TTC549 (cell line): ENCODE measurements at regions not wholly inside any gene's neighbourhood (a gene's known extent, or its start where the extent isn't known, plus 50 kb on each side); places are given as distances from the start of the nearest gene placed in this dataset.
"Not testable (repeated sequence)": the region's sequence is repeated elsewhere in the genome, so short reads cannot be mapped to it uniquely, and the experiment has no call there.

Experiments
- FAIRE-seq: peaks from 2 replicates; lab custom pipeline; 2012; peaks lifted over from hg19 to GRCh38; lab: Jason Lieb, UNC

DNA sequence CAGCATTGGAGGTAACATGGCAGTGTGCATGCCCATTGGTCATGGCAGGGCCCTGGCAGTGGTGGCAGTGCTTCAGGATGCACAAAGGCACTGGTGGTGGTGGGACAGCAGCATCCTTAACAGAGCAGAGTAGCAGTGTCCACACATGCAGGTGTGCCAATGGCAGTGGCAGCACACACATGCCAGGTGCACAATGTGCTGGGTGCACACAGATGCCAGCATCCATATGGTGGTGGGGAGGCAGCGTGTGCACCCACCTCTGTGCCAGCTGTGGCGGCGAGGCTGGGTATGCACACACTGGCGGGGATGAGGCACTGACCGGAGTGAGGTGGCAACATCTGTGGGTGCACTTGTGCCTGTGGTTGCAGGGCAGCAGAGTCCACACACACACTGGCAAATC, 150.6 kb downstream of the SI start:
- no peak for FAIRE-seq

DNA sequence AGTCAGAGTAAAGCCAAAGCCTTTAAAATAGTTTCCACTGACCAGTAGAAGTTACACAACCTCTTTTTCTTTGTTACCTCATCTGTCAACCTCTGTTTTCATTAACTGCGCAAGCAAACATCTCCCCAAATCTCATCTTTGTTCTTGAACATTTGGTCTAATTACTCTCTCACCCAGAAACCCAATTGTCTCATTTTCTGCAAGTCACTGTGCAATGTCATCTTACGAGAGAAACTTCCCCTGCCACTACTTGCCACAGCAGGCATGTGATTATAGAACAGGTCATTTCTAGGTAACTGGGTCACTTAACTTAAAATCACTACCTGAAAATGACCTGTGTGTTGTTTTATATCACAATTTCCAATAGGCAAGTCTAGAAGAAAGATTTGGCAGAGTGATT, 159.4 kb downstream of the SI start:
- no peak for FAIRE-seq

DNA sequence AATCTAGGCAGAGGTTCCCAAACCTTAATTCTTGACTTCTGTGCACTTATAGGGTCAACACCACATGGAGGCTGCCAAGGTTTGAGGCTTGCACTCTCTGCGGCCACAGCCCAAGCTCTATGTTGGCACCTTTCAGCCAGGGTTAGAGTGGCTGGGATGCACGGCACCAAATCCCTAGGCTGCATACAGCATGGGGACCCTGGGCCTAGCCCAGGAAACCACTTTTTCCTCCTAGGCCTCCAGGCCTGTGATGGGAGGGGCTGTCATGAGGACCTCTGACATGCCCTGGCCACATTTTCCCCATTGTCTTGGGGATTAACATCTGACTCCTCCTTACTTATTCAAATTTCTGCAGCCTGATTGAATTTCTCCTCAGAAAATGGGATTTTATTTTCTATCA, 165.4 kb downstream of the SI start:
- no peak for FAIRE-seq

DNA sequence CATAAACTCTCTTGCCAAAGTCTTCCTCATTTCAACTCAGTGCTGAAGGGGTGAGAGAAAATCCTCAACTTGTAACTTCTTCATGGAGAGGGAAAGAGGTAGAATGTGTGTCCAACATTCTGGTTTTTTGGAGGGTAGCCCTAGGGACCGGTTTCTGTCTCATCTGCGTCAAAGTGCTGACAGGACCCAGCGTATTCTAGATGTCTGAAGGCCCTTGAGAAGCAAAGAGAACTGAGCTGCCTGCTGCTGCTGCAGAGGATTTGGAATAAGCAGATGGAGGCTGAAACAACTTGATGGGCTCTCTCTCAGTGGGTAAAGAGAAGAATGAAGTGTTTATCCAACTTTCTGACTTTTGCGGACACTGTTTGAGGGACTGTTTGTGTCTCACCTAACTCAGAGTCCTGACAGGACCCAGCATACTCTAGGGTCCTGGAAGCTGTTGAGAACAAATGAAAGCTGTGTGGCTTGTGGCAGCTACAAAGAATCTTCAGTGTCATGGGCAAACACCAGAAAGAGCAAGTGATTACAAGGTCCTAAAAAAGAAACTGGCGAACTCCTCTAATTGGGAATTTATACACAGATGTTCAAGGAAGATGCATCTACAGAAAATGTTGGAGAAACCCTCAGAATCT, 174.4 kb downstream of the SI start:
- no peak for FAIRE-seq

DNA sequence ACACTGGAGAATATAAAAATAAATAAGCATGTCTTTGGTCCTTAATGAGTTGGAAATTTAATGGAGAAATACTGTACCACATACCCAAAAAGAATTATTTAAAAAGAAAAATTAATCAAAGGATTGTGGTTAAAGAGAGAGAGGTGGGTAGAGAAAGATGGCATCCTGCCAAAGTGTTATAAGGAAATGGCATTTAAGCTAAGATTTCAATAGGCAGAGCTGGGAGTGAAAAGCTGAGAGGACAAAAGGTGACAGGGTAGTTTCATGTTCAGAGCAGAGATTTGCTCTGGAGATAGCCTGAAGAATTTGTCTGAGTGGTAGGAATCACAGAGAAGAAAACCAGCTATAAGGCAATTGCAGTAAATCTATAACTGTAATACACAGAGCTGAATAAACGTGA, 181.0 kb downstream of the SI start:
- no peak for FAIRE-seq

DNA sequence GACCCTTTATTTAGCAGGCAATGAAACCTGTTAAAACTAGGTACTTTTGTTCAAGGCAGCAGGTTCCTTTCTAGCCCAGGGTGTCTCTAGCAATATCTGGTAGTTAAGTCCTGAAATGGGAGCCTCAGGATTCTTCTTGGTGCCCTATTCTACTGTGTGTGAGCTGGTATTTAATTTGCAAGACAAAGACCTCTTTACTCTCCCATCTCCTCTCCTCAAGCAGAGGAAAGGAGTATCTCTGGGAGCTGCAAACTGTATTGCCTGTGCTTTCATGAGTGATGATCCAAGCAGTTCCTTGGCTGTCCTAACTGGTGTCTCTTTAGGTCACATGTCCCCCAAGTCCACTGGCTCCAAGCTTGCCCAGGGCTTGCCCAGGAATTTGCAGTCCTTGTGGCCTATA, 188.2 kb downstream of the SI start:
- no peak for FAIRE-seq

DNA sequence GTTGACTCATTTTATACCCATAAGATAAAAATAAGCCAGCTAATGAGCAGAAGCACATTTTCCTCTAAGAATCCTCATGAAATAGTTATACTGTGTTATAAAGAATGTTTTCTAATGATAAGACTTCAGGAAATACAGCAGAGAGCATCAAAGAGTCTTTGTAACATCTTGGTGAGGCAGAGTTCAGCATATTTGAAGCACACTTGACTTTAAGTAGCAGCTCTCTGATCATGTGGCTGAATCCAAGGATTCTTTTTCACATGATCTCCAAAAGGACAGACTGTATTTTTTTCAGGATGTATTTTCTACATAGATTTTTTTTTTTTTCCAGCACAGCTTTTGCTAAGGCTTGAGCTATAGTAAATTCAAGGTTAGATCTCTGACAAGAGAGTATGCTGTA, 195.1 kb downstream of the SI start:
- no peak for FAIRE-seq

DNA sequence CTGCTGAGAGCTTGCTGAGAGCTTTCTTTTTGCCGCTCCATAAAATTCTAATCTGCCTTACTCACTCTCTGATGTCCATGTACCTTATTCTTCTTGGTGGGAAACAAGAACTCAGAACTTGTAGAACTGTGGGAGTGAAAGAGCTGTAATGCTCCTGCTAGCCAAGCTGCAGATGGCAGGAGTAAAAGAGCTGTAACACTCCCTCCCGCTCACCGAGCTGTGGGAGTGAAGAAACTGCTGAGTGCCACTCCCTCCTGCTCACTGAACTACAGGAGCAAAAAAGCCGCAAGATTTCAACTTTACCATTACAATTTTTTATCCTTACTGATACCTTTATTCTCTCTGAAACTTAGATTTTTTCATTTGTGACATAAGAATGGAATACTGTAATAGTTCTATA, 199.1 kb downstream of the SI start:
- FAIRE-seq = no peak

DNA sequence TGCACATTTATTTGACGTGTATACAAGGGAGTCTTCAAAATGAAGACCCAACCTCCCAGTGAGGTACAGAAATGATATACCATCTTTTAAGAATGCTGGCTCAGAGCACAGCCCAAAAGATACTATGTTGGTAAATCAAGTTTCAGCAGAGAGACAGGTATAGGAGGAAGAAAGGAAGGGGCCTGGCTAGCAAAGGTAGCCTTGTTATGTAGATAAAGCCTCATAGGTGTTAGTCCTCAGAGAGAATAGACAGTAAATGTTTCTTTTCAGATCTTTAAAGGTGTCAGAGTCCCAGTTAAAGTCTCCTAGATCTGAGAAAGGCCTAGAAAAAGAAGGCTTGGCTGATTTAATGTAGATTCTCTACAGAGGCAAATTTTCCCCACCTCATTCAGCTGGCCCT, 213.8 kb downstream of the SI start:
- no peak for FAIRE-seq

DNA sequence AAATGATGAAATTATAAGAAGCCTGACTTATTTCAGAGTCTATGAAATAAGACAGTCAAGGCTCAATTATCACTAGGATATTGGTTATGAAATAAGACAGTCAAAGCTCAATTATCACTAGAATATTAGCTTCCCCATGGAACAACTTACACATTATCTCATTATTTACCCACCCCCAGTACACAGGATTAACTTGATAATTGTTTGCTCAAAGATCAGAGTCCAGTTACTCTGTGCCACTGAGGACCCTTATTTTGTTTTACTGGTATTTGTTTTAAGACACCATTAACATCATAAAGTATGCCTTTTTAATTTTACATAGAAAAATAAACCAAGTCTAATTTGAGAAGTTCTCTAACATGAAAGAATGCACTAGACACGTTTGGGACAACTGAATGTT, 225.4 kb downstream of the SI start:
- FAIRE-seq = no peak

DNA sequence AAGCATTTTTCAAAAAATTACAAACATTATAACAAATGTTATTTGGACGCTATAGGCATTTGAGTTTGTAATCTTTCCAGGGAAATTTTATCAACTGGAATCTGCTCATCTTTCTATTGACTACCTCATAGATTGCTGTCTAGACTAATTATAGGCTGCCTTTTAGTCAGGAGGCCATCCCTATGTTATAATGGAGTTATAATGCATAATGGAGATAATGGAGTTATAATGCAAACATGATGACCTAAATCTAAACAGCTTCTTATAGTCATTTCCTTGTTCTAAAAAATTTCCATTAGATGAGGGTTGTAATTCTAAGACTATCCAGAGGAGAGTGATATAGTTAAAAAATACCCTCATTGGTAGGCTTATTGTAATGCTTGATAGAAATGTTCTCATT, 226.4 kb downstream of the SI start:
- no peak for FAIRE-seq

DNA sequence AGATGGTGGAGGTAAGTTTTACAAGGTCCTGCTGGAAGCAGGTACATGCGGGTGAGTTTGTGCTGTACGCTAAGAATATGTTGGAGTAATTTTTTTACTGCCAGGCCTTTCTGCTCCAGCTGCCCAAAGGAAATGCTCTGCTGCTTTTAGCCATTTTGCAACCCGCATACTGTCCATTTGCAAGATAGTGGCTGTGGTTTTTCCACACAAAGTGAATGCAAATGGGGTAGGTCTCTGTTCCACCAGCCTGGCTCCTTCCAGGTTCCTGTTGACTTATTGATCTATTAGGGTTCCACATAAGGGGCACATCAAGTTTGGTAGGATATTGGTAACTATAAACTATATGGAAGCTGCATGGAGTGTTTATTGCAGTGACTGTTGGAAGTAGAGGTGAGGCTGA, 227.1 kb downstream of the SI start:
- FAIRE-seq = no peak

DNA sequence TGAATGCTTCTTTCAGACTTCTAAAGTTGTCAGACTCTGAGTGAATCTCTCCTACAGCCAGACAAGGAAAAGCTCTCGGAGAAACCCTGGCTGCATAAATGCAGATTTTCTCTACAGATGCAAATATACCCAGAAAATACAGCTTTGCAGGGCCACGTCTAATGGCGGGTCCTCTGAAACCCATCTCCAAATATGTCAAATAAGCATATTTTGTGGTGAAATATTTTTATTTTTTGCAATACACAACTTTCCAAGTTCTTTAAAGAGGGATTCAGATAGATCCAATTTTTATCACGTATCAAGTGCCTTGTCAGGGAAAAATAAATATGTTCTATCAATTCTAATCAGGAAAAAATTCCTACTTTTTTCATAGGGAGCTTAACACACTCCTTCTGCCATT, 229.4 kb downstream of the SI start:
- FAIRE-seq = no peak

DNA sequence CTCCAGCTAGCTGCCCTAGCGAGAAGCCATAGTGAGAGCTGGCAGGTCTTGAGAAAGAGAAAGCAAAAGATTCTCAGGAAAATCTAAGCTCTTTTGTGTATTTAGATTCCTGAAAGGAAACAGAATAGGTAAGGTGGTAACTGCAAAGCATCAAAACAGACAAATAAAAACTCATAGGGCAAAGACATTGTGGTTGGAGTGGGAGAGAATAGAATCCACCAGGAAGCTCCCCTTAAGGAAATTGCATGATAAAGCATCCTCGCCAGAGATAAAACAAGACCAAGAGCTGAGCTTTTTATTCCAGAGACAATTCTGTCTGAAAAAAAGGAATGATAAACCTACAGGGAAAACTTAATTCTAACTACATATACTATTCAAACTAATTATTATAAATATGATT, 232.6 kb downstream of the SI start:
- no peak for FAIRE-seq

DNA sequence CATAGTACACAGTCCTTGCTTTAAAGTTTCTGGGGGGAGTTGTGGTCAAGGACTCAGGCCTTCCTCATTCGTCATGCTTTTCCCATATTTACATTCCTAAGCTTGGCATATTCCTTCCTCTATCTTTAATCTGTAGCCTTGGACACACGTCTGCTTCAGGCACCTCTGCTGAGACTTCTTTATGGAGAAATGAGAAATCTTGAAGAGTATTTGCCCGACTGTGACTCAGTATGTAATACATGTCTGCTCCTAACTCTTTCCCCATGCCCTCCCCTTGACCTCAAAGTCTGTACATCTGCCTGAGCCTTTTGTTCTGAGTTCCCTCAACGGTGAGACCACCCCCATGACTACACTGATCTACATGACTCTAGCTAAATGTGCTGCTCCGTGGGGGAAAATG, 246.1 kb downstream of the SI start:
- FAIRE-seq = no peak

DNA sequence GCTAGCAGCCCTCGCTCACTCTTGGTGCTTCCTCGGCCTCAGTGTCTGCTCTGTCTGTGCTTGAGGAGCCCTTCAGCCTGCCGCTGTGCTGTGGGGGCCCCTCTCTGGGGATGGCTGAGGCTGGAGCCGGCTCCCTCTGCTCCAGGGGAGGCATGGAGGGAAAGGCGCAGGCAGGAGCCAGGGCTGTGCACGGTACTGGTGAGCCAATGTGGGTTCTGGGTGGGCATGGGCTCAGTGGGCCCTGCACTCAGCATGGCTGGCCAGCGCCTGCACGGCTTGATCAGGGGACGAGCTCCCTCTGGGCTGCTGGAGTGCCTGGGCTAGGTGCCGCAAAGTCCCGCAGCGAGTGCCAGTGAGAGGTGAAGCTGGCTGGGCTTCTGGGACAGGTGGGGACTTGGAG, 260.0 kb downstream of the SI start:
- no peak for FAIRE-seq

DNA sequence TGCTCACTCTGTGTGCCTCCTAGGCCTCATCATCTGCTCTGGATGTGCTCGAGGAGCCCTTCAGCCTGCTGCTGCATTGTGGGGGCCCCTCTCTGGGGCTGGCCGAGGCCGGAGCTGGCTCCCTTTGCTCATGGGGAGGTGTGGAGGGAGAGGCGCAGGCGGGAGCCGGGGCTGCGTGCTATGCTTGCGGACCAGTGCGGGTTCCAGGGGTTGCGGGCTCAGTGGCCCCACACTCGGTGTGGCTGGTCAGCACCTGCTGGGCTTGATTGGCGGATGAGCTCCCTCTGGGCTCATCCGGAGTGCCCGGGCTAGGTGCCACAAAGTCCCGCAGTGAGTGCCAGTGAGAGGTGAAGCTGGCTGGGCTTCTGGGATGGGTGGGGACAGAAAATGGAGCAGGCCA, 264.2 kb downstream of the SI start:
- FAIRE-seq = no peak

DNA sequence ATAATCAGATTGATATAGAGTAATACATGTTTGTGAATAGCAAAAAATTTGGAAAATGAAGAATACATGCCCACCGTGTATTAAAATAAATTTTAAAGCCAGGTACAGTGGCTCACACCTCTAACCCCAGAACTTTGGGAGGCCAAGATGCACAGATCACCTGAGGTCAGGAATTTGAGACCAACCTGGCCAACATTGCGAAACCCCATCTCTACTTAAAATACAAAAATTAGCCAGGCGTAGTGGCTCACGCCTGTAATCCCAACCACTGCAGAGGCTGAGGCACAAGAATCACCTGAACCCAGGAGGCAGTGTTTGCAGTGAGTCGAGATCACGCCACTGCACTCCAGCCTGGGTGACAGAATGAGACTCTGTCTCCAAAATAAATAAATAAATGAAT, 266.3 kb downstream of the SI start:
- no peak for FAIRE-seq

DNA sequence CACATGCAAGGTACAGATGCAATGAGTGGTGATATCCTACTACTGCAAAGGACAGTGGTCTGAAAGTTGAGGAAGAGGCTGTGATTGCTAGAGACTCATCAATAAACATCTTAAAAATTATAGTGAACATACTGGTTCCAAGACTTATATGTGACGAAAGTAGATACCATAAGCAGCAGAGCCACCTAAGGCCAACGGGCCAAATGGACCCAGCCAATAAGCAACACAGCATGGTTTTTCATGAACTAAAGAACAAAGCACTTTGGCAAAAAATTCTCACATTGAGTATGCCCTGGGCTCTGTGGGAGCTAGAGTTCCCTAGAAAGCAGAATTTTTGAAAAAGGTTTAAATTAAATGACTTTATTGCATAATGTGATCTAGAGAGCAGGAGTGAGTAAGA, 272.1 kb downstream of the SI start:
- FAIRE-seq = no peak

DNA sequence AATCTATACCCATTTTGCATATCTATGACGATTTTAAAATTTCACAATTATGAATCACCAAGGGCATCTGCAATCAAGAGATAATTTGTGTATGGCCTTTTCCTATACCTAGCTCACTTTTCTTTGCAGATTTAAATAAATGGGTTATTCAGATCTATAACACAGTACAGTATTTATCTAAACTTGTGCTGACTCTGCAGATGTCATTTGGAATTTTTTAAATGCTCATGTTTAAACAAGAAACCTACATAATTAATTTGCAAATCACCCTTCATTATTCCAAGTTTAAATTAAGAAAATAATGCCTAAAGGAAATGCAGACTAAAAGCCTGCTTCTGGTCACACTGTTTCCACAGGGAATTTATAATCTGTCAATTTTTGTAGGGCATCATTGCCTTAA, 284.2 kb downstream of the SI start:
- FAIRE-seq = no peak

DNA sequence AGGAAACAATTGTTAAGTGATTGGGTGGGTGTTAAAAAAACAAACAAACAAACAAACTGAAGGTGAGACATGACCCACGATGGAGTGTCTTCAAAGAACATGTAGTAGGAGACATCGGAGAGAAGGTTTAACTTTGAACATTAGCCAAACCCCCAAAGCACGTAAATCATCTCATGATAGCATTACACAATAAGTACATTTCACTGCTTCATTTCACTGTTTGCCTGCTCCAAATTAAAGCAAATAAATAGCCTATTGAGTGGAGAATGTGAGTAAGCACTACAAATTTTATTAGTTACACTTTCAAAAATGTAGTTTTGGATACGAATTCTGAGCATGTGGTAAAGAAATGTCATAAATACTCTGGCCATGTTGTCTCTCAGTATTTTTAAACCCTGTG, 287.0 kb downstream of the SI start:
- FAIRE-seq = no peak

DNA sequence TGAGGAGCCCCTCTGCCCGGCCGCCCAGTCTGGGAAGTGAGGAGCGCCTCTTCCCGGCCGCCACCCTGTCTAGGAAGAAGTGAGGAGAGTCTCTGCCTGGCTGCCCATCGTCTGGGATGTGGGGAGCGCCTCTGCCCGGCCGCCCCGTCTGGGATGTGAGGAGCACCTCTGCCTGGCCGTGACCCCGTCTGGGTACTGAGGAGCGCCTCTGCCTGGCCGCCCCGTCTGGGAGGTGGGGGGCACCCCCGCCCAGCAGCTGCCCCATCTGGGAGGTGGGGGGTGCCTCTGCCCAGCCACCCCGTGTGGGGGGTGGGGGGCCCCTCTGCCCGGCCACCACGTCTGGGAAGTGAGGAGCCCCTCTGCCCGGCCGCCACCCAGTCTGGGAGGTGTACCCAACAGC, 293.9 kb downstream of the SI start:
- not testable (repeated sequence) for FAIRE-seq

DNA sequence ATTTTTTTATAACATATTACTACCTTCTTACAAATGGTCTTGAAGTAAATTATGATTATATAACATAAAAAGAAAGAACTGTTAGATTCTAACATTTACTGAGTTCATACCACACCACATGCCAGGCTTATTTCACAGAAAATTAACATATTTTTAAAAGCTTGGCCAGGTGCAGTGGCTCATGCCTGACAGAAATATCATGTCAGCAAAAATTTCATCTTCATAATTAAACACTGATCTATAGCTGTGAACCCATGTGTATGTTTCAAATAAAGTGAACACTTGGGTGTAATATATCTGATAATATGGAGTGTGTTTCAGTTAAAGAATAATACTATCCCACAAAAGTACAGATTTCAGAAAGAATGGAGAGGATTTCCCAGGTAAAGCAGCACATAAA, 296.5 kb downstream of the SI start:
- no peak for FAIRE-seq

DNA sequence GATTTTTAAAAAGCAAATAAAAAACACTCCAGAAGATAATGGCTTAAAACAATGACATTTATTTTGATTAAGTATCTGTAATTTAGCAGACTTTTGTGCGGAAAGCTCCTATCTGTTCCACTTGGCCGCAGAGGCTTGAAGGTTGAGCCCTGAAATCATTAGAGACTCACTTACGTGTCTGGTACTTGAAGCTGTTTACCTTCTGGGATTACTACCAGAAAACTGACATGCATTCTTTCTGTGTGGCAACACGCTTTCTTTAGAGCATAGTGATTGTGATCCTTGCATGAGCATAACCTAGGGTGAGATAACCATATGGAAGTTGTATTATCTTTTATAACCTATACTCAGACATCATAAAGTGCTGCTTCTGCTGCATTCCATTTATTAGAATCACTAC, 298.5 kb downstream of the SI start:
- no peak for FAIRE-seq

DNA sequence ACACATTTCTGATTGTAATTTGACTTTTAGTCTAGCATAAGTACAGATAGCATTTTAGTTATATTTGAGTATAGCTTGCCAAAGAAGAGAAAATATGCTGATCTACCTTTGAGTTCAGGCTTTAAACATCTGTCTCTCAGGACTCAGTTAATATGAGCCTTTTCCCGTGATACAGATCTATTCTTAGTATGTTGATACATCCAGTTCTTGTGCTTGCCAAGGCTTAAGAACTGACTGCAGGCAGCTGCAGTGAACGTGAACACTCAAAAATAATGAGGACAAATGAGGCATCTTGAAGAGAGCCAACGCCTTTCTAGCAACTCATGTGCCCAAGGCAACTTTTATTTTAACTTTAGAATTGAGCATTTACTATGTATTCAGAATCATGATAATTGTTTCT, 325.5 kb downstream of the SI start:
- no peak for FAIRE-seq
